Stimulated activated naive CD8-positive, alpha-beta T cell treated with anti-CD3 and anti-CD28 coated beads, Interleukin-15, Interleukin-2, amounts not matched to agents 100 ng/mL and 50 ng/mL, for 24 hours (primary cell): ENCODE measurements at regions not wholly inside any gene's neighbourhood (a gene's known extent, or its start where the extent isn't known, plus 50 kb on each side); places are given as distances from the start of the nearest gene placed in this dataset.
A peak's percentile ranks its signal among the peaks of the same experiment; 100 is the strongest.

Experiments
- H3K27ac Mint-ChIP-seq: one replicate; pipeline ENCODE4 v1.8.0; 2021; ENCODE audit warnings: mild to moderate bottlenecking, mixed read lengths
- H3K27me3 Mint-ChIP-seq: one replicate; pipeline ENCODE4 v1.8.0; 2021; ENCODE audit warnings: mixed read lengths
- H3K36me3 Mint-ChIP-seq: one replicate; pipeline ENCODE4 v1.8.0; 2021; ENCODE audit warnings: low read depth, mixed read lengths
- H3K4me1 Mint-ChIP-seq: one replicate; pipeline ENCODE4 v1.8.0; 2021; ENCODE audit warnings: low read depth, mixed read lengths
- H3K4me3 Mint-ChIP-seq: one replicate; pipeline ENCODE4 v1.8.0; 2021; ENCODE audit warnings: mild to moderate bottlenecking, mixed read lengths
- H3K9me3 Mint-ChIP-seq: one replicate; pipeline ENCODE4 v1.8.0; 2021; ENCODE audit warnings: mixed read lengths

GRCh38 chr14:89493406-89493805 is 76.4 kb upstream of the FOXN3 start:
- no peaks in the 10 kb centered on the region for H3K27me3 Mint-ChIP-seq
- H3K27ac Mint-ChIP-seq = no peak overlapping the region
- no peak overlapping the region for H3K4me3 Mint-ChIP-seq
- peaks cover 24% of the 10 kb centered on the region for H3K4me1 Mint-ChIP-seq
- peaks cover 4% of the 10 kb centered on the region for H3K36me3 Mint-ChIP-seq
- no peaks in the 10 kb centered on the region for H3K9me3 Mint-ChIP-seq

GRCh38 chr14:89491711-89492381 is 74.8 kb upstream of the FOXN3 start:
- Mint-ChIP-seq H3K27ac (no peak overlapping the region), H3K9me3 (no peaks in the 10 kb centered on the region), H3K36me3 (peaks cover 4% of the 10 kb centered on the region), H3K4me3 (no peak overlapping the region), H3K27me3 (no peaks in the 10 kb centered on the region), H3K4me1 (peaks cover 24% of the 10 kb centered on the region)

- Mint-ChIP-seq H3K36me3 (peaks cover 16% of the 10 kb centered on the region), H3K9me3 (peaks cover 7% of the 10 kb centered on the region), H3K27ac (no peak overlapping the region), H3K4me3 (no peak overlapping the region), H3K27me3 (no peaks in the 10 kb centered on the region), H3K4me1 (peaks cover 23% of the 10 kb centered on the region)
These were observed 73.4 kb upstream of the FOXN3 start for GRCh38 chr14:89490466-89490865.

- Mint-ChIP-seq H3K27ac (no peak overlapping the region), H3K36me3 (peaks cover 16% of the 10 kb centered on the region), H3K4me1 (peaks cover 25% of the 10 kb centered on the region)
These were observed 72.9 kb upstream of the FOXN3 start for GRCh38 chr14:89489761-89490437.

GRCh38 chr14:89486961-89487360 is 69.9 kb upstream of the FOXN3 start:
- no peak overlapping the region for H3K27ac Mint-ChIP-seq
- no peak overlapping the region for H3K4me3 Mint-ChIP-seq
- H3K27me3 Mint-ChIP-seq = no peaks in the 10 kb centered on the region
- peaks cover 21% of the 10 kb centered on the region for H3K36me3 Mint-ChIP-seq
- peaks cover 10% of the 10 kb centered on the region for H3K4me1 Mint-ChIP-seq
- H3K9me3 Mint-ChIP-seq = peaks cover 7% of the 10 kb centered on the region

More at GRCh38 chr14:89489761-89490437, 72.9 kb upstream of the FOXN3 start:
- Mint-ChIP-seq H3K9me3 (peaks cover 7% of the 10 kb centered on the region), H3K4me3 (no peak overlapping the region), H3K27me3 (no peaks in the 10 kb centered on the region)

GRCh38 chr14:89486505-89486904 is 69.5 kb upstream of the FOXN3 start:
- peaks cover 21% of the 10 kb centered on the region for H3K36me3 Mint-ChIP-seq
- no peak overlapping the region for H3K27ac Mint-ChIP-seq
- H3K27me3 Mint-ChIP-seq = no peaks in the 10 kb centered on the region
- peaks cover 7% of the 10 kb centered on the region for H3K9me3 Mint-ChIP-seq
- H3K4me3 Mint-ChIP-seq = no peak overlapping the region
- peaks cover 10% of the 10 kb centered on the region for H3K4me1 Mint-ChIP-seq

GRCh38 chr14:89485264-89485663 is 68.2 kb upstream of the FOXN3 start:
- no peaks in the 10 kb centered on the region for H3K27me3 Mint-ChIP-seq
- H3K4me3 Mint-ChIP-seq = no peak overlapping the region
- H3K9me3 Mint-ChIP-seq = peaks cover 7% of the 10 kb centered on the region
- peaks cover 10% of the 10 kb centered on the region for H3K4me1 Mint-ChIP-seq
- peaks cover 27% of the 10 kb centered on the region for H3K36me3 Mint-ChIP-seq
- no peak overlapping the region for H3K27ac Mint-ChIP-seq

GRCh38 chr14:89484051-89484844 is 67.2 kb upstream of the FOXN3 start:
- peaks cover 18% of the 10 kb centered on the region for H3K4me1 Mint-ChIP-seq
- peaks cover 27% of the 10 kb centered on the region for H3K36me3 Mint-ChIP-seq
- no peaks in the 10 kb centered on the region for H3K27me3 Mint-ChIP-seq
- peaks cover 7% of the 10 kb centered on the region for H3K9me3 Mint-ChIP-seq
- no peak overlapping the region for H3K4me3 Mint-ChIP-seq
- no peak overlapping the region for H3K27ac Mint-ChIP-seq

GRCh38 chr14:89481196-89481595 is 64.2 kb upstream of the FOXN3 start:
- Mint-ChIP-seq H3K9me3 (peaks cover 5% of the 10 kb centered on the region), H3K36me3 (peaks cover 27% of the 10 kb centered on the region), H3K27ac (no peak overlapping the region), H3K4me3 (no peak overlapping the region), H3K4me1 (peaks cover 30% of the 10 kb centered on the region), H3K27me3 (no peaks in the 10 kb centered on the region)

- Mint-ChIP-seq H3K27me3 (no peaks in the 10 kb centered on the region), H3K4me3 (no peak overlapping the region), H3K4me1 (peaks cover 29% of the 10 kb centered on the region), H3K36me3 (peaks cover 21% of the 10 kb centered on the region), H3K9me3 (no peaks in the 10 kb centered on the region), H3K27ac (no peak overlapping the region)
These were observed 63.2 kb upstream of the FOXN3 start for GRCh38 chr14:89480278-89480677.

- Mint-ChIP-seq H3K27me3 (no peaks in the 10 kb centered on the region), H3K9me3 (no peaks in the 10 kb centered on the region), H3K36me3 (peaks cover 21% of the 10 kb centered on the region), H3K4me1 (peaks cover 27% of the 10 kb centered on the region), H3K27ac (no peak overlapping the region), H3K4me3 (no peak overlapping the region)
These were observed 62.8 kb upstream of the FOXN3 start for GRCh38 chr14:89479802-89480201.

- no peak overlapping the region for H3K4me3 Mint-ChIP-seq
- no peaks in the 10 kb centered on the region for H3K9me3 Mint-ChIP-seq
- H3K27ac Mint-ChIP-seq = no peak overlapping the region
- peaks cover 16% of the 10 kb centered on the region for H3K36me3 Mint-ChIP-seq
- H3K4me1 Mint-ChIP-seq = peaks cover 27% of the 10 kb centered on the region
- no peaks in the 10 kb centered on the region for H3K27me3 Mint-ChIP-seq
These were observed 60.4 kb upstream of the FOXN3 start for GRCh38 chr14:89477391-89477790.

- Mint-ChIP-seq H3K36me3 (peaks cover 16% of the 10 kb centered on the region), H3K9me3 (no peaks in the 10 kb centered on the region), H3K27me3 (no peaks in the 10 kb centered on the region), H3K4me1 (peaks cover 27% of the 10 kb centered on the region), H3K27ac (peak overlapping the region; percentile 29), H3K4me3 (no peak overlapping the region)
These were observed 59.4 kb upstream of the FOXN3 start for GRCh38 chr14:89476354-89476896.

- no peaks in the 10 kb centered on the region for H3K27me3 Mint-ChIP-seq
- no peak overlapping the region for H3K27ac Mint-ChIP-seq
- H3K36me3 Mint-ChIP-seq = peaks cover 19% of the 10 kb centered on the region
- H3K9me3 Mint-ChIP-seq = no peaks in the 10 kb centered on the region
- peaks cover 33% of the 10 kb centered on the region for H3K4me1 Mint-ChIP-seq
- no peak overlapping the region for H3K4me3 Mint-ChIP-seq
These were observed 57.4 kb upstream of the FOXN3 start for GRCh38 chr14:89474464-89474863.

- H3K4me3 Mint-ChIP-seq = no peak overlapping the region
- peaks cover 19% of the 10 kb centered on the region for H3K36me3 Mint-ChIP-seq
- no peak overlapping the region for H3K27ac Mint-ChIP-seq
- no peaks in the 10 kb centered on the region for H3K27me3 Mint-ChIP-seq
- peaks cover 34% of the 10 kb centered on the region for H3K4me1 Mint-ChIP-seq
- H3K9me3 Mint-ChIP-seq = no peaks in the 10 kb centered on the region
These were observed 57.0 kb upstream of the FOXN3 start for GRCh38 chr14:89473989-89474388.
